GM12892 (cell line): ENCODE measurements at regions not wholly inside any gene's neighbourhood (a gene's known extent, or its start where the extent isn't known, plus 50 kb on each side); places are given as distances from the start of the nearest gene placed in this dataset.

Experiments
- POLR2A ChIP-seq: IDR thresholded peaks from 2 replicates; pipeline ENCODE4 v1.6.1; 2011; ENCODE audit warnings: low read depth, low read length, control low read depth
- POLR2AphosphoS5 ChIP-seq: IDR thresholded peaks from 2 replicates; pipeline ENCODE4 v1.6.1; 2011; ENCODE audit warnings: low read depth, low read length, control low read depth
- TAF1 ChIP-seq: IDR thresholded peaks from 2 replicates; pipeline ENCODE4 v1.6.1; 2011; ENCODE audit warnings: low read depth, mild to moderate bottlenecking, control low read depth, low read length, borderline replicate concordance

DNA sequence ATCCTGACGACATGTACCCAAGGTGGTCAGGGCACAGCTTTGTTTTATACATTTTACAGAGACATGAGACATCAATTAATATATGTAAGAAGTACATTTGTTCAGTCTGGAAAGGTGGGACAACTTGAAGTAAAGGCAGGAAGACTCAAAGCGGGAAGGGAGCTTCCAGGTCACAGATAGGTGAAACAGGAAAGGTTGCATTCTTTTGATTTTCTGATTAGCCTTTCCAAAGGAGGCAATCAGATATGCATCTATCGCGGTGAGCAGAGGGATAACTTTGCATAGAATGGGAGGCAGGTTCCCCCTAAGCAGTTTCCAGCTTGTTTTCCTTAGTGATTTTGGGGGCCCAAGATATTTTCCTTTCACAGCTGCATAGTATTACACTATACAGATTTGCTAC, 358.4 kb downstream of the GLUD2 start:
- TF ChIP-seq POLR2A: no peak
- no peak for TF ChIP-seq TAF1
- TF ChIP-seq POLR2AphosphoS5: no peak
